NB4 (cell line): ENCODE measurements at regions not wholly inside any gene's neighbourhood (a gene's known extent, or its start where the extent isn't known, plus 50 kb on each side); places are given as distances from the start of the nearest gene placed in this dataset.

Experiments
- CTCF ChIP-seq: IDR thresholded peaks from one replicate; pipeline ENCODE4 v1.5.1; 2012; ENCODE audit warnings: low read depth, low read length
- POLR2A ChIP-seq: IDR thresholded peaks from 2 replicates; pipeline ENCODE4 v1.6.1; 2011; ENCODE audit warnings: mild to moderate bottlenecking; ENCODE audit not compliant: insufficient read length; ENCODE audit errors: extremely low read depth
- TF ChIP-seq, protein P1 (sequence below): IDR thresholded peaks from 2 replicates; pipeline ENCODE4 v1.6.1; 2011; ENCODE audit warnings: low read depth, low read length

DNA sequence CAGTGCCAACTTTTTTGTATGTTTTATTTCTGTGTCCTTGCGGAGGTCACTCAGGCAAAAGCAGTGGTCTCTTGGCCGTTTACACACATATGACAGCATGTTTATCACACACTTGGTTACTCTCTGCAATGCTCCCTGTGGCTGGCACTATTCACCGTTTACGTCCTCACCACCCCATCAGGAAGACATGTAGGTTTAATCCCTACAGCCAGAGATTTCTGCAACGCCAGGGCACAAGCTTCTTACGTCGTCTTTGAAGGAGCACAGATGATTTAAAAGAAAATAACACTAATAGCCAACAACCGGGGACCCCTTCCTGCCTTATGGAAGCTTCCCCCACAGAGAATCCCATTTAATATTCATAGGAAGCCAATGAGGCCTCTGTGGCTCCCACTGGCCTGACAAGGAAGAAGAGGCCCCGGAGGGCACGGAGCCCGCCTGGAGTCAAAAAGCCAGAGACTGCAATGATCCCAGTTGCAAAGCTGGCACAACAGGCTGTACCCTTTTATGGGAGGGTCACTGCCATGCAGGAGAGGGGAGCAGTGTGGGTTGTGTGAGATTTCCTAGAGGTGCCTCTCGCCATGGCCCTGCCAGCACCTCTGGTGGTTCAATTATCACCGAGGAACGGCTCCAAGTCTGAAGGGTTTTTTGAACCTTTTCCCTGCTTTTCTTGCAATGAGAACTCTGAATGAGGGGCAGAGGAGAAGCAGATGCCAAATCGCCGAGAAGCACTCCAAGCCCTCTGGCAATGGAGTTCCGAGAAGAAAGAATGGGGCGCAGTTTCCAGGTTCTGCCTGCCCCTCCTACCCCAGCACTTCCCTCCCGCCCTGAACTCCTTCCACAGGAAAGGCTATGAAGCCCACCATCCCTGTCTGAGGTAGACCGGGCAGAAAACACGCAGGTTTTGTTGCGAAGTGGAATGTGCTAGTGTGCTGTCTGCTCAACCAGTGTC, 96.2 kb downstream of the THBS2 start:
- TF ChIP-seq CTCF (no peak), POLR2A (no peak)
- TF ChIP-seq, protein P1, sequence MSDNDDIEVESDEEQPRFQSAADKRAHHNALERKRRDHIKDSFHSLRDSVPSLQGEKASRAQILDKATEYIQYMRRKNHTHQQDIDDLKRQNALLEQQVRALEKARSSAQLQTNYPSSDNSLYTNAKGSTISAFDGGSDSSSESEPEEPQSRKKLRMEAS: no peak
